22Rv1 (cell line): ENCODE measurements at regions not wholly inside any gene's neighbourhood (a gene's known extent, or its start where the extent isn't known, plus 50 kb on each side); places are given as distances from the start of the nearest gene placed in this dataset.

Source experiments
- ZFX ChIP-seq: fragments of 450-650 bp; IDR thresholded peaks from 2 replicates; pipeline ENCODE4 v1.6.1; 2017; ENCODE audit warnings: antibody characterized with exemption, borderline replicate concordance
- TF ChIP-seq, protein P1 (sequence below): fragments of 450-650 bp; IDR thresholded peaks from 2 replicates; pipeline ENCODE4 v1.5.1; 2017; ENCODE audit warnings: mild to moderate bottlenecking

DNA sequence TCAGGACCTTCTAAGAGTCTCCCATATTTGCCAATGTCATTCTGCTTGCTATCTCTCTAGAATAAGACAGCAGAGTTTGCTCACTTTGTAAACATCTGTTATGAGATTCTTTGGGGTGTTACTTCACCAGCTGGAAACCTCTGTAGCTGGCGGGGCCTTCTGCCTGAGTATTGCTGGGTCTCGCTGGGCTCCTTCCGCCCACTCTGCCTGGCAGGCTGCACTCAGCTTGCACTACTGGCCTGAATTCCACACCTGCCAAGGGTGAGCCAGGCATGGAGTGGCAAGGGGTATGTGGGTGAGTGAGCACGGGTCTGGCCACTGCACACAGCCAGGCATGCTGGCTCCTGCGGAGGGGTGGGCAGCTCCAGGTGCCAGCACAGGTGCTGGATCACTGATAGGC lies 267.3 kb upstream of the PDE3A start:
- TF ChIP-seq, protein P1, sequence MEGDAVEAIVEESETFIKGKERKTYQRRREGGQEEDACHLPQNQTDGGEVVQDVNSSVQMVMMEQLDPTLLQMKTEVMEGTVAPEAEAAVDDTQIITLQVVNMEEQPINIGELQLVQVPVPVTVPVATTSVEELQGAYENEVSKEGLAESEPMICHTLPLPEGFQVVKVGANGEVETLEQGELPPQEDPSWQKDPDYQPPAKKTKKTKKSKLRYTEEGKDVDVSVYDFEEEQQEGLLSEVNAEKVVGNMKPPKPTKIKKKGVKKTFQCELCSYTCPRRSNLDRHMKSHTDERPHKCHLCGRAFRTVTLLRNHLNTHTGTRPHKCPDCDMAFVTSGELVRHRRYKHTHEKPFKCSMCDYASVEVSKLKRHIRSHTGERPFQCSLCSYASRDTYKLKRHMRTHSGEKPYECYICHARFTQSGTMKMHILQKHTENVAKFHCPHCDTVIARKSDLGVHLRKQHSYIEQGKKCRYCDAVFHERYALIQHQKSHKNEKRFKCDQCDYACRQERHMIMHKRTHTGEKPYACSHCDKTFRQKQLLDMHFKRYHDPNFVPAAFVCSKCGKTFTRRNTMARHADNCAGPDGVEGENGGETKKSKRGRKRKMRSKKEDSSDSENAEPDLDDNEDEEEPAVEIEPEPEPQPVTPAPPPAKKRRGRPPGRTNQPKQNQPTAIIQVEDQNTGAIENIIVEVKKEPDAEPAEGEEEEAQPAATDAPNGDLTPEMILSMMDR: no peak
- no peak for TF ChIP-seq ZFX
